GM23338 (cell line): ENCODE measurements at regions not wholly inside any gene's neighbourhood (a gene's known extent, or its start where the extent isn't known, plus 50 kb on each side); places are given as distances from the start of the nearest gene placed in this dataset.

Experiments
- ATAC-seq: fragments of 200-7000 bp; cut with Tn5 transposase; 3 replicates; pipeline ENCODE4 v1.9.1; 2020
- DNase-seq: peaks from one replicate; pipeline ENCODE4 v3.0.0-alpha.2; 2015; ENCODE audit warnings: low spot score
- H2AFZ ChIP-seq: fragments of 200-600 bp; sonication (generic); 2 replicates; pipeline ENCODE4 v1.8.0; 2016; ENCODE audit warnings: antibody characterized with exemption, mild to moderate bottlenecking, moderate library complexity
- H3F3A ChIP-seq: fragments of 200-600 bp; sonication (generic); replicated peaks from 2 replicates; pipeline ENCODE4 v1.8.0; 2017; ENCODE audit warnings: antibody characterized with exemption, mixed run types, low read depth
- H3K27ac ChIP-seq: fragments of 200-600 bp; sonication (generic); 2 replicates; pipeline ENCODE4 v1.6.1; 2016; ENCODE audit warnings: low read depth
- H3K27me3 ChIP-seq: fragments of 200-600 bp; sonication (generic); 2 replicates; pipeline ENCODE4 v1.8.0; 2016; ENCODE audit warnings: mild to moderate bottlenecking, mixed run types, moderate library complexity; ENCODE audit not compliant: insufficient read depth
- H3K36me3 ChIP-seq: fragments of 200-600 bp; sonication (generic); 2 replicates; pipeline ENCODE4 v1.8.0; 2016; ENCODE audit warnings: mild to moderate bottlenecking; ENCODE audit not compliant: insufficient read depth
- H3K4me1 ChIP-seq: fragments of 200-600 bp; sonication (generic); 2 replicates; pipeline ENCODE4 v1.8.0; 2016; ENCODE audit warnings: mild to moderate bottlenecking, moderate library complexity; ENCODE audit not compliant: insufficient read depth
- H3K4me2 ChIP-seq: fragments of 200-600 bp; sonication (generic); 2 replicates; pipeline ENCODE4 v1.7.1; 2017; ENCODE audit warnings: mixed run types
- H3K4me3 ChIP-seq: fragments of 200-600 bp; sonication (generic); 2 replicates; pipeline ENCODE4 v1.6.1; 2016; ENCODE audit warnings: mixed run types
- H3K79me2 ChIP-seq: fragments of 200-600 bp; sonication (generic); replicated peaks from 2 replicates; pipeline ENCODE4 v1.8.0; 2017; ENCODE audit warnings: mild to moderate bottlenecking; ENCODE audit not compliant: insufficient read depth
- H3K9me2 ChIP-seq: fragments of 200-600 bp; sonication (generic); 2 replicates; pipeline ENCODE4 v1.8.0; 2017; ENCODE audit not compliant: insufficient read depth
- H4K20me1 ChIP-seq: fragments of 200-600 bp; sonication (generic); replicated peaks from 2 replicates; pipeline ENCODE4 v1.8.0; 2017; ENCODE audit warnings: mild to moderate bottlenecking; ENCODE audit not compliant: insufficient read depth
- H3K27ac Mint-ChIP-seq: 2 replicates; pipeline ENCODE4 v1.8.0; 2020; ENCODE audit warnings: inconsistent platforms, mild to moderate bottlenecking, moderate library complexity, mixed read lengths
- H3K27me3 Mint-ChIP-seq: 3 replicates; pipeline ENCODE4 v1.8.0; 2022; ENCODE audit warnings: low read depth, mild to moderate bottlenecking, moderate library complexity, mixed read lengths, inconsistent platforms; ENCODE audit not compliant: insufficient read depth, poor library complexity
- H3K36me3 Mint-ChIP-seq: 3 replicates; pipeline ENCODE4 v1.8.0; 2021; ENCODE audit warnings: low read depth, mild to moderate bottlenecking, inconsistent platforms, moderate library complexity, mixed read lengths
- H3K4me1 Mint-ChIP-seq: 3 replicates; pipeline ENCODE4 v1.8.0; 2020; ENCODE audit warnings: mild to moderate bottlenecking, inconsistent platforms, mixed read lengths
- H3K4me3 Mint-ChIP-seq: 3 replicates; pipeline ENCODE4 v1.8.0; 2021; ENCODE audit warnings: moderate library complexity, mild to moderate bottlenecking, inconsistent platforms, mixed read lengths
- H3K9me3 Mint-ChIP-seq: 3 replicates; pipeline ENCODE4 v1.8.0; 2020; ENCODE audit warnings: moderate library complexity, mild to moderate bottlenecking, inconsistent platforms, mixed read lengths
- CREB1 ChIP-seq: fragments of 250-450 bp; sonication (Bioruptor Pico); IDR thresholded peaks from 2 replicates; pipeline ENCODE4 v1.5.0; 2020; ENCODE audit warnings: low read depth, mild to moderate bottlenecking, moderate library complexity
- EZH2 ChIP-seq: fragments of 200-600 bp; sonication (generic); IDR thresholded peaks from one replicate; pipeline ENCODE4 v1.8.0; 2017; ENCODE audit warnings: antibody characterized with exemption, mild to moderate bottlenecking, low read depth; ENCODE audit not compliant: unreplicated experiment
- EZH2phosphoT487 ChIP-seq: fragments of 200-600 bp; sonication (generic); IDR thresholded peaks from one replicate; pipeline ENCODE4 v1.8.1; 2018; ENCODE audit warnings: antibody characterized with exemption; ENCODE audit not compliant: unreplicated experiment
- JUNB ChIP-seq: IDR thresholded peaks from one replicate; pipeline ENCODE4 v1.6.1; 2016; ENCODE audit warnings: antibody characterized with exemption; ENCODE audit not compliant: unreplicated experiment
- NANOG ChIP-seq: IDR thresholded peaks from 2 replicates; pipeline ENCODE4 v1.6.1; 2016; ENCODE audit warnings: antibody characterized with exemption, borderline replicate concordance
- POLR2AphosphoS5 ChIP-seq: IDR thresholded peaks from 2 replicates; pipeline ENCODE4 v1.6.1; 2016; ENCODE audit warnings: antibody characterized with exemption, low read depth
- STAT1 ChIP-seq: IDR thresholded peaks from one replicate; pipeline ENCODE4 v1.6.1; 2016; ENCODE audit warnings: antibody characterized with exemption; ENCODE audit not compliant: unreplicated experiment
- ZNF114 ChIP-seq: fragments of 250-450 bp; sonication (Bioruptor Pico); IDR thresholded peaks from 2 replicates; pipeline ENCODE4 v1.5.0; 2020; ENCODE audit warnings: mild to moderate bottlenecking, moderate library complexity
- ZNF331 ChIP-seq: fragments of 250-450 bp; sonication (Bioruptor Pico); IDR thresholded peaks from 2 replicates; pipeline ENCODE4 v1.5.0; 2020; ENCODE audit warnings: low read depth, mild to moderate bottlenecking, moderate library complexity
- TF ChIP-seq, protein P1 (sequence below), 2 experiments: fragments of 200-600 bp in 1 of 2; sonication (generic) in 1 of 2; conservative IDR thresholded peaks; 2 replicates each; pipeline versions ENCODE4 v1.5.1 to v1.6.1; 2016 to 2017; ENCODE audit warnings: antibody characterized with exemption in 2 of 2, low read depth in 2 of 2, mild to moderate bottlenecking in 2 of 2, moderate library complexity in 1 of 2
- TF ChIP-seq, protein P2 (sequence below): IDR thresholded peaks from 2 replicates; pipeline ENCODE4 v1.6.1; 2016; ENCODE audit warnings: antibody characterized with exemption
- TF ChIP-seq, protein P3 (sequence below): fragments of 250-450 bp; sonication (Bioruptor Pico); IDR thresholded peaks from 2 replicates; pipeline ENCODE4 v1.5.0; 2020; ENCODE audit warnings: mild to moderate bottlenecking, moderate library complexity
- TF ChIP-seq, protein P4 (sequence below): IDR thresholded peaks from one replicate; pipeline ENCODE4 v1.6.1; 2018; ENCODE audit warnings: antibody characterized with exemption; ENCODE audit not compliant: unreplicated experiment

DNA sequence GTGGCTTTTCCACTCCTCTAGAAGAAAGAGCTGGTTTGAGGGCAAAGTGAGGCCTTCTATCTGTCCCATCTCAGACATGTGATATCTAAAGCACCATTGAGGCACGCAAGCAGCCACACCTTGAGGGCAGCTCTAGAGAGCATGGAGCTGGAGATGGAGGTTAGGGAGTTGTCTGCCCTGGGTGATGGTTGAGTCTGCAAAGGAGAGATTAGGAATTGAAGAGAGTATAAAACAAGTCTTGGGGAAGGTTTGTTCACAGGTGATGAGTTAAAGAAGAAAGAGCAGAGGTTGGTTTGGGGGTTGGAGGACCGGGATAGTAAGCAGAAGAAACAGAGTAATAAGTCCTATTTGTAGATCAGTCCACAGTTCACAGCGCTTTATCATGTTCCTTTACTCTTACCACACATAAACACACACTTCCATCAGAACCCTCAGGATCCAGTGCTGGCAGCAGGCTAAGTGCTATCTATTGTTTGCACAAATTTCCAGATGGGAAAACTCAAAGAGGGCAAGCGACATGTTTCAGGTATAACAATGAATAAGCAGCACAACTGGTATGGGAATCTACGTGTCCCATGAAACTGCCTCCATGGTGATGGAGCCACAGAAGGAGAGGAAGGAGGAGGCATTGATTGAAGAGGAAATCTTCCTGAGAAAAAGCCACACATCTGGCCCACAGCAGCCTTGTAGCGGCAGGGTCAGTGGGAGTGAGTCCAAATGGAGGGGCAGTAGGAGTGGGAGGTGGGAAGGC is 65.8 kb downstream of the RASSF10 start:
- no peaks in the 10 kb centered on the region for H3K27me3 Mint-ChIP-seq
- ATAC-seq = no peak
- no peak overlapping the region for H3K4me3 Mint-ChIP-seq

More for the DNA sequence above, 65.8 kb downstream of the RASSF10 start:
- H3K27ac Mint-ChIP-seq = no peak overlapping the region
- H3K36me3 Mint-ChIP-seq = no peaks in the 10 kb centered on the region
- no peaks in the 10 kb centered on the region for H3K9me3 Mint-ChIP-seq
- Histone ChIP-seq H3K36me3 (no peaks in the 10 kb centered on the region), H3K4me3 (no peak overlapping the region), H3F3A (no peaks in the 10 kb centered on the region), H4K20me1 (no peaks in the 10 kb centered on the region), H3K27ac (no peak overlapping the region), H2AFZ (no peak overlapping the region), H3K4me2 (no peak overlapping the region), H3K4me1 (no peaks in the 10 kb centered on the region), H3K27me3 (no peaks in the 10 kb centered on the region), H3K79me2 (no peaks in the 10 kb centered on the region), H3K9me2 (no peaks in the 10 kb centered on the region)
- DNase-seq = no peak
- H3K4me1 Mint-ChIP-seq = no peaks in the 10 kb centered on the region
- TF ChIP-seq EZH2 = no peak
- TF ChIP-seq NANOG = no peak
- TF ChIP-seq, protein P1, sequence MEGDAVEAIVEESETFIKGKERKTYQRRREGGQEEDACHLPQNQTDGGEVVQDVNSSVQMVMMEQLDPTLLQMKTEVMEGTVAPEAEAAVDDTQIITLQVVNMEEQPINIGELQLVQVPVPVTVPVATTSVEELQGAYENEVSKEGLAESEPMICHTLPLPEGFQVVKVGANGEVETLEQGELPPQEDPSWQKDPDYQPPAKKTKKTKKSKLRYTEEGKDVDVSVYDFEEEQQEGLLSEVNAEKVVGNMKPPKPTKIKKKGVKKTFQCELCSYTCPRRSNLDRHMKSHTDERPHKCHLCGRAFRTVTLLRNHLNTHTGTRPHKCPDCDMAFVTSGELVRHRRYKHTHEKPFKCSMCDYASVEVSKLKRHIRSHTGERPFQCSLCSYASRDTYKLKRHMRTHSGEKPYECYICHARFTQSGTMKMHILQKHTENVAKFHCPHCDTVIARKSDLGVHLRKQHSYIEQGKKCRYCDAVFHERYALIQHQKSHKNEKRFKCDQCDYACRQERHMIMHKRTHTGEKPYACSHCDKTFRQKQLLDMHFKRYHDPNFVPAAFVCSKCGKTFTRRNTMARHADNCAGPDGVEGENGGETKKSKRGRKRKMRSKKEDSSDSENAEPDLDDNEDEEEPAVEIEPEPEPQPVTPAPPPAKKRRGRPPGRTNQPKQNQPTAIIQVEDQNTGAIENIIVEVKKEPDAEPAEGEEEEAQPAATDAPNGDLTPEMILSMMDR (conservative IDR thresholded peaks at IDR 0.05; ENCODE audit: low read depth in 2 of 2) = no peak
- no peak for TF ChIP-seq ZNF114
- no peak for TF ChIP-seq CREB1 (CRISPR knock-in tag)
- TF ChIP-seq, protein P2, sequence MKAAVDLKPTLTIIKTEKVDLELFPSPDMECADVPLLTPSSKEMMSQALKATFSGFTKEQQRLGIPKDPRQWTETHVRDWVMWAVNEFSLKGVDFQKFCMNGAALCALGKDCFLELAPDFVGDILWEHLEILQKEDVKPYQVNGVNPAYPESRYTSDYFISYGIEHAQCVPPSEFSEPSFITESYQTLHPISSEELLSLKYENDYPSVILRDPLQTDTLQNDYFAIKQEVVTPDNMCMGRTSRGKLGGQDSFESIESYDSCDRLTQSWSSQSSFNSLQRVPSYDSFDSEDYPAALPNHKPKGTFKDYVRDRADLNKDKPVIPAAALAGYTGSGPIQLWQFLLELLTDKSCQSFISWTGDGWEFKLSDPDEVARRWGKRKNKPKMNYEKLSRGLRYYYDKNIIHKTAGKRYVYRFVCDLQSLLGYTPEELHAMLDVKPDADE = no peak
- TF ChIP-seq, protein P3, sequence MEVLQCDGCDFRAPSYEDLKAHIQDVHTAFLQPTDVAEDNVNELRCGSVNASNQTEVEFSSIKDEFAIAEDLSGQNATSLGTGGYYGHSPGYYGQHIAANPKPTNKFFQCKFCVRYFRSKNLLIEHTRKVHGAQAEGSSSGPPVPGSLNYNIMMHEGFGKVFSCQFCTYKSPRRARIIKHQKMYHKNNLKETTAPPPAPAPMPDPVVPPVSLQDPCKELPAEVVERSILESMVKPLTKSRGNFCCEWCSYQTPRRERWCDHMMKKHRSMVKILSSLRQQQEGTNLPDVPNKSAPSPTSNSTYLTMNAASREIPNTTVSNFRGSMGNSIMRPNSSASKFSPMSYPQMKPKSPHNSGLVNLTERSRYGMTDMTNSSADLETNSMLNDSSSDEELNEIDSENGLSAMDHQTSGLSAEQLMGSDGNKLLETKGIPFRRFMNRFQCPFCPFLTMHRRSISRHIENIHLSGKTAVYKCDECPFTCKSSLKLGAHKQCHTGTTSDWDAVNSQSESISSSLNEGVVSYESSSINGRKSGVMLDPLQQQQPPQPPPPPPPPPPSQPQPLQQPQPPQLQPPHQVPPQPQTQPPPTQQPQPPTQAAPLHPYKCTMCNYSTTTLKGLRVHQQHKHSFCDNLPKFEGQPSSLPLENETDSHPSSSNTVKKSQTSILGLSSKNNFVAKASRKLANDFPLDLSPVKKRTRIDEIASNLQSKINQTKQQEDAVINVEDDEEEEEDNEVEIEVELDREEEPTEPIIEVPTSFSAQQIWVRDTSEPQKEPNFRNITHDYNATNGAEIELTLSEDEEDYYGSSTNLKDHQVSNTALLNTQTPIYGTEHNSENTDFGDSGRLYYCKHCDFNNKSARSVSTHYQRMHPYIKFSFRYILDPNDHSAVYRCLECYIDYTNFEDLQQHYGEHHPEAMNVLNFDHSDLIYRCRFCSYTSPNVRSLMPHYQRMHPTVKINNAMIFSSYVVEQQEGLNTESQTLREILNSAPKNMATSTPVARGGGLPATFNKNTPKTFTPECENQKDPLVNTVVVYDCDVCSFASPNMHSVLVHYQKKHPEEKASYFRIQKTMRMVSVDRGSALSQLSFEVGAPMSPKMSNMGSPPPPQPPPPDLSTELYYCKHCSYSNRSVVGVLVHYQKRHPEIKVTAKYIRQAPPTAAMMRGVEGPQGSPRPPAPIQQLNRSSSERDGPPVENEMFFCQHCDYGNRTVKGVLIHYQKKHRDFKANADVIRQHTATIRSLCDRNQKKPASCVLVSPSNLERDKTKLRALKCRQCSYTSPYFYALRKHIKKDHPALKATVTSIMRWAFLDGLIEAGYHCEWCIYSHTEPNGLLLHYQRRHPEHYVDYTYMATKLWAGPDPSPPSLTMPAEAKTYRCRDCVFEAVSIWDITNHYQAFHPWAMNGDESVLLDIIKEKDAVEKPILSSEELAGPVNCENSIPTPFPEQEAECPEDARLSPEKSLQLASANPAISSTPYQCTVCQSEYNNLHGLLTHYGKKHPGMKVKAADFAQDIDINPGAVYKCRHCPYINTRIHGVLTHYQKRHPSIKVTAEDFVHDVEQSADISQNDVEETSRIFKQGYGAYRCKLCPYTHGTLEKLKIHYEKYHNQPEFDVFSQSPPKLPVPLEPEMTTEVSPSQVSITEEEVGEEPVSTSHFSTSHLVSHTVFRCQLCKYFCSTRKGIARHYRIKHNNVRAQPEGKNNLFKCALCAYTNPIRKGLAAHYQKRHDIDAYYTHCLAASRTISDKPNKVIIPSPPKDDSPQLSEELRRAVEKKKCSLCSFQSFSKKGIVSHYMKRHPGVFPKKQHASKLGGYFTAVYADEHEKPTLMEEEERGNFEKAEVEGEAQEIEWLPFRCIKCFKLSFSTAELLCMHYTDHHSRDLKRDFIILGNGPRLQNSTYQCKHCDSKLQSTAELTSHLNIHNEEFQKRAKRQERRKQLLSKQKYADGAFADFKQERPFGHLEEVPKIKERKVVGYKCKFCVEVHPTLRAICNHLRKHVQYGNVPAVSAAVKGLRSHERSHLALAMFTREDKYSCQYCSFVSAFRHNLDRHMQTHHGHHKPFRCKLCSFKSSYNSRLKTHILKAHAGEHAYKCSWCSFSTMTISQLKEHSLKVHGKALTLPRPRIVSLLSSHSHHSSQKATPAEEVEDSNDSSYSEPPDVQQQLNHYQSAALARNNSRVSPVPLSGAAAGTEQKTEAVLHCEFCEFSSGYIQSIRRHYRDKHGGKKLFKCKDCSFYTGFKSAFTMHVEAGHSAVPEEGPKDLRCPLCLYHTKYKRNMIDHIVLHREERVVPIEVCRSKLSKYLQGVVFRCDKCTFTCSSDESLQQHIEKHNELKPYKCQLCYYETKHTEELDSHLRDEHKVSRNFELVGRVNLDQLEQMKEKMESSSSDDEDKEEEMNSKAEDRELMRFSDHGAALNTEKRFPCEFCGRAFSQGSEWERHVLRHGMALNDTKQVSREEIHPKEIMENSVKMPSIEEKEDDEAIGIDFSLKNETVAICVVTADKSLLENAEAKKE = no peak
- no peak for TF ChIP-seq POLR2AphosphoS5
- TF ChIP-seq JUNB = no peak
- TF ChIP-seq ZNF331 (CRISPR knock-in tag) = no peak
- TF ChIP-seq STAT1 = no peak
- TF ChIP-seq, protein P4, sequence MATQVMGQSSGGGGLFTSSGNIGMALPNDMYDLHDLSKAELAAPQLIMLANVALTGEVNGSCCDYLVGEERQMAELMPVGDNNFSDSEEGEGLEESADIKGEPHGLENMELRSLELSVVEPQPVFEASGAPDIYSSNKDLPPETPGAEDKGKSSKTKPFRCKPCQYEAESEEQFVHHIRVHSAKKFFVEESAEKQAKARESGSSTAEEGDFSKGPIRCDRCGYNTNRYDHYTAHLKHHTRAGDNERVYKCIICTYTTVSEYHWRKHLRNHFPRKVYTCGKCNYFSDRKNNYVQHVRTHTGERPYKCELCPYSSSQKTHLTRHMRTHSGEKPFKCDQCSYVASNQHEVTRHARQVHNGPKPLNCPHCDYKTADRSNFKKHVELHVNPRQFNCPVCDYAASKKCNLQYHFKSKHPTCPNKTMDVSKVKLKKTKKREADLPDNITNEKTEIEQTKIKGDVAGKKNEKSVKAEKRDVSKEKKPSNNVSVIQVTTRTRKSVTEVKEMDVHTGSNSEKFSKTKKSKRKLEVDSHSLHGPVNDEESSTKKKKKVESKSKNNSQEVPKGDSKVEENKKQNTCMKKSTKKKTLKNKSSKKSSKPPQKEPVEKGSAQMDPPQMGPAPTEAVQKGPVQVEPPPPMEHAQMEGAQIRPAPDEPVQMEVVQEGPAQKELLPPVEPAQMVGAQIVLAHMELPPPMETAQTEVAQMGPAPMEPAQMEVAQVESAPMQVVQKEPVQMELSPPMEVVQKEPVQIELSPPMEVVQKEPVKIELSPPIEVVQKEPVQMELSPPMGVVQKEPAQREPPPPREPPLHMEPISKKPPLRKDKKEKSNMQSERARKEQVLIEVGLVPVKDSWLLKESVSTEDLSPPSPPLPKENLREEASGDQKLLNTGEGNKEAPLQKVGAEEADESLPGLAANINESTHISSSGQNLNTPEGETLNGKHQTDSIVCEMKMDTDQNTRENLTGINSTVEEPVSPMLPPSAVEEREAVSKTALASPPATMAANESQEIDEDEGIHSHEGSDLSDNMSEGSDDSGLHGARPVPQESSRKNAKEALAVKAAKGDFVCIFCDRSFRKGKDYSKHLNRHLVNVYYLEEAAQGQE = no peak
- TF ChIP-seq EZH2phosphoT487 = no peak
